Thyroid gland (tissue), 4 donors: ENCODE measurements at regions not wholly inside any gene's neighbourhood (a gene's known extent, or its start where the extent isn't known, plus 50 kb on each side); places are given as distances from the start of the nearest gene placed in this dataset.
"Not testable (repeated sequence)": the region's sequence is repeated elsewhere in the genome, so short reads cannot be mapped to it uniquely, and the experiment has no call there.

Source experiments
- DNase-seq, 2 donors: peaks; one replicate each; pipeline ENCODE4 v3.0.0-alpha.2; 2019
- H3K27ac ChIP-seq, 3 donors: fragments of 200-600 bp; sonication (generic); 1 replicate in 2 of 3; 2 replicates in 1 of 3; pipeline ENCODE4 v1.5.1; 2016 to 2019; ENCODE audit warnings: mild to moderate bottlenecking in 1 of 3, moderate library complexity in 1 of 3
- H3K27me3 ChIP-seq: fragments of 200-600 bp; sonication (generic); one replicate; pipeline ENCODE4 v1.5.1; 2019
- H3K36me3 ChIP-seq, 2 donors: fragments of 200-600 bp; sonication (generic); one replicate each; pipeline ENCODE4 v1.5.1; 2016 to 2019
- H3K4me1 ChIP-seq, 2 donors: fragments of 200-600 bp; sonication (generic); one replicate each; pipeline ENCODE4 v1.5.1; 2017 to 2019
- H3K4me3 ChIP-seq, 3 donors: fragments of 200-600 bp; sonication (generic); replicated peaks in 1 of 3; 1 replicate in 2 of 3; 2 replicates in 1 of 3; pipeline ENCODE4 v1.5.1; 2016; ENCODE audit warnings: mild to moderate bottlenecking in 1 of 3
- H3K9me3 ChIP-seq: fragments of 200-600 bp; sonication (generic); one replicate; pipeline ENCODE4 v1.5.1; 2017
- CTCF ChIP-seq, 6 experiments: fragments of 200-600 bp in 3 of 6; fragments of 450-650 bp in 3 of 6; sonication (generic) in 3 of 6; IDR thresholded peaks; one replicate each; pipeline ENCODE4 v1.5.1; 2016 to 2019; ENCODE audit warnings: antibody characterized with exemption in 6 of 6, mild to moderate bottlenecking in 2 of 6, inconsistent platforms in 1 of 6, moderate library complexity in 1 of 6
- POLR2A ChIP-seq, 2 donors: fragments of 450-650 bp; IDR thresholded peaks; one replicate each; pipeline ENCODE4 v1.6.1; 2017; ENCODE audit warnings: antibody characterized with exemption in 2 of 2, mild to moderate bottlenecking in 2 of 2, moderate library complexity in 1 of 2
- WGBS, 2 donors: methylation state at CpG; one replicate each; pipeline ENCODE4 v1.1.5; 2017; 5-methylcytosine and 5-hydroxymethylcytosine counted together
- intact Hi-C: fragments of 100-400 bp; cut with DNase I; formaldehyde crosslinking; loops from one replicate; pipeline ENCODE4 v1.15.1; 2023

DNA sequence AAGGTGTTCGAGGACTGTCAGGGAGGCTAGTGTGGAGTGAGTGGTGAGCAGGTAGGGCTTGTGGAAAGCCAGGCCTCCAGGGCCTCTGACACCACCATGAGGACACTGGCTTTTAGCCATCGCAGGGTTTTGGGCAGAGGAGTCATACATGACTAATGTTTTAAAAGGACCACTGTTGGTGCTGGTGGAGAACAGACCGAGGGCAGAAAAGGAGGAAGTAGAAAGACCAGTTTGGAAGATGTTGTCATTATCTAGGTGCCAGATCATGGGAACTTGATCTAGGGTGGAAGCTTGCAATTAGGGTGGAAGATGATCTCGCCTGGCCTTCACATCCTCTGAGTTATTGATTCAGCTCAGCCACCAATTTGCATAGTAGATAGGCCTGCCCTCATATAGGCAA lies 144.2 kb downstream of the C12orf75 start:
- intact Hi-C loops = no loop called here
- Histone ChIP-seq H3K9me3 (no peaks in the 10 kb centered on the region), H3K27ac (no peak overlapping the region), H3K36me3 (no peaks in the 10 kb centered on the region), H3K4me1 (no peaks in the 10 kb centered on the region), H3K4me3 (no peak overlapping the region), H3K27me3 (no peaks in the 10 kb centered on the region)
- TF ChIP-seq CTCF (IDR thresholded peaks at IDR 0.05) (no peak), POLR2A (IDR thresholded peaks at IDR 0.05) (no peak)
- DNase-seq = no peak
- 69 to 70% methylated on average over 4 of the region's 4 CpGs for WGBS, 2 donors

DNA sequence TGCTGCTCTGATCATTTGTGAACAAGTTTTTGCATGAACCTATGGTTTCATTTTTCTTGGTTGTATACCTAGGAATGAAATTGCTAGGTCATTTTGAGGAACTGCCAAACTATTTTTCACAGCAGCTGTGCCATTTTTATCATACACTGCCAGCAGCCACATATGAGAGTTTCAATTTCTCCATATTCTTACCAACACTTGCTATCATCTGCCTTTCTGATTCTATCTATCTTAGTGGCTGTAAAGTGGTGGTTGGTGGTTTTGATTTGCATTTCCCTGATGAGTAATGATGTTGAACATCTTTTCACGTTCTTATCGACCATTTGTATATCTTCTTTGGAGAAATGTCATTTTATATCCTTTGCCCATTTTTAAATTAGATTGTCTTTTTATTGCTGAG lies 146.1 kb downstream of the C12orf75 start:
- no peaks in the 10 kb centered on the region for H3K9me3 ChIP-seq
- 44 to 59% methylated on average over 2 of the region's 2 CpGs for WGBS, 2 donors
- no peak for DNase-seq
- H3K36me3 ChIP-seq = no peaks in the 10 kb centered on the region
- intact Hi-C loops = no loop called here
- H3K27me3 ChIP-seq = no peaks in the 10 kb centered on the region
- H3K4me1 ChIP-seq = no peaks in the 10 kb centered on the region
- TF ChIP-seq POLR2A (IDR thresholded peaks at IDR 0.05) (no peak), CTCF (IDR thresholded peaks at IDR 0.05) (no peak)
- no peak overlapping the region for H3K4me3 ChIP-seq
- no peak overlapping the region for H3K27ac ChIP-seq

GRCh38 chr12:105477873-105478272 lies 147.4 kb downstream of the C12orf75 start:
- Histone ChIP-seq H3K27ac (no peak overlapping the region), H3K27me3 (no peaks in the 10 kb centered on the region), H3K4me1 (no peaks in the 10 kb centered on the region), H3K9me3 (no peaks in the 10 kb centered on the region), H3K4me3 (no peak overlapping the region), H3K36me3 (no peaks in the 10 kb centered on the region)
- WGBS, 2 donors = 76 to 85% methylated on average over 6 of the region's 6 CpGs
- intact Hi-C loops = no loop called here
- no peak for DNase-seq
- TF ChIP-seq CTCF (IDR thresholded peaks at IDR 0.05) = no peak
- no peak for TF ChIP-seq POLR2A (IDR thresholded peaks at IDR 0.05)

GRCh38 chr12:105478788-105479187 lies 148.3 kb downstream of the C12orf75 start:
- DNase-seq, H3K27me3 ChIP-seq, H3K4me1 ChIP-seq, H3K9me3 ChIP-seq, H3K4me3 ChIP-seq, H3K36me3 ChIP-seq, H3K27ac ChIP-seq, intact Hi-C loops: not testable (repeated sequence)
- 77 to 80% methylated on average over 9 of the region's 9 CpGs for WGBS, 2 donors

- Histone ChIP-seq H3K9me3 (no peaks in the 10 kb centered on the region), H3K4me1 (no peaks in the 10 kb centered on the region), H3K36me3 (no peaks in the 10 kb centered on the region), H3K4me3 (no peak overlapping the region), H3K27ac (no peak overlapping the region), H3K27me3 (no peaks in the 10 kb centered on the region)
- intact Hi-C loops = no loop called here
- WGBS, 2 donors = 88 to 95% methylated on average over 1 of the region's 1 CpG
- TF ChIP-seq POLR2A (IDR thresholded peaks at IDR 0.05) = no peak
- no peak for TF ChIP-seq CTCF (IDR thresholded peaks at IDR 0.05)
- DNase-seq = no peak
These were observed 149.2 kb downstream of the C12orf75 start for GRCh38 chr12:105479710-105480109.

DNA sequence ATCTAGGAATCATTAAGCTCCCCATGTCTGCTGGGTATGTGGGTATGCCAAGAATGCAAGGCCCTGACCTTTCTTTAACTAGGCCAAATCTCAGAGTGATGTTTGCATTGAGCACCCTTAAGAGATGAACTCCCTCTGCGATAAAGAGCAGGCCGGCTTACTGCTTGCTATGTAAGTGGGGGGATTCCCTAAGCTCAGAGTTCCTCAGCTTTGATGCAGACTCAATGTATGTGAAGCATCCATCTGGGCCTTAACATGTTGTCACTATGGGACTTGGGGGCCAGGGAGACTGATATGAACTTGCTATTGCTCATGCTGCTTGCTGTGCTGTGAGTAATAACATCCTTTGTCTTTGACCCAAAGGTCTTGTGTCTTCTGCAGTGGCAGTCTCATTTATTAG lies 149.7 kb downstream of the C12orf75 start:
- 44 to 50% methylated on average over 1 to 2 of the region's 2 CpGs for WGBS, 2 donors
- H3K27ac ChIP-seq = no peak overlapping the region
- no peaks in the 10 kb centered on the region for H3K36me3 ChIP-seq
- no peaks in the 10 kb centered on the region for H3K27me3 ChIP-seq
- no peaks in the 10 kb centered on the region for H3K4me1 ChIP-seq
- no peak overlapping the region for H3K4me3 ChIP-seq
- no peaks in the 10 kb centered on the region for H3K9me3 ChIP-seq
- TF ChIP-seq CTCF (IDR thresholded peaks at IDR 0.05) (no peak), POLR2A (IDR thresholded peaks at IDR 0.05) (no peak)
- intact Hi-C loops = no loop called here
- no peak for DNase-seq
